Activated CD8-positive, alpha-beta T cell treated with anti-CD3 and anti-CD28 coated beads for 36 hours (primary cell): ENCODE measurements at regions not wholly inside any gene's neighbourhood (a gene's known extent, or its start where the extent isn't known, plus 50 kb on each side); places are given as distances from the start of the nearest gene placed in this dataset.
"Not testable (repeated sequence)": the region's sequence is repeated elsewhere in the genome, so short reads cannot be mapped to it uniquely, and the experiment has no call there.

Source experiments
- ATAC-seq: fragments of 200-7000 bp; cut with Tn5 transposase; one replicate; pipeline ENCODE4 v1.10.0; 2021; ENCODE audit warnings: mild to moderate bottlenecking, moderate library complexity
- CTCF ChIA-PET: fragments of 350-600 bp; sonication (Branson Sonifier 250); formaldehyde crosslinking; loops from one replicate; lab custom pipeline; 2021; ENCODE audit warnings: antibody characterized with exemption; lab: Charles Lee
- POLR2A ChIA-PET: fragments of 350-600 bp; sonication (Branson Sonifier 250); formaldehyde crosslinking; loops from one replicate; lab custom pipeline; 2021; ENCODE audit warnings: antibody characterized with exemption; lab: Charles Lee
- DNase-seq: peaks from one replicate; pipeline ENCODE4 v3.0.0-alpha.2; 2020
- H3K27ac Mint-ChIP-seq: one replicate; pipeline ENCODE4 v1.8.0; 2021; ENCODE audit warnings: mild to moderate bottlenecking, mixed read lengths
- H3K27me3 Mint-ChIP-seq: one replicate; pipeline ENCODE4 v1.8.0; 2021; ENCODE audit warnings: mixed read lengths
- H3K36me3 Mint-ChIP-seq: one replicate; pipeline ENCODE4 v1.8.0; 2021; ENCODE audit warnings: low read depth, mixed read lengths
- H3K4me1 Mint-ChIP-seq: one replicate; pipeline ENCODE4 v1.8.0; 2021; ENCODE audit warnings: low read depth, mixed read lengths
- H3K4me3 Mint-ChIP-seq: one replicate; pipeline ENCODE4 v1.8.0; 2021; ENCODE audit warnings: mild to moderate bottlenecking, moderate library complexity, mixed read lengths
- H3K9me3 Mint-ChIP-seq: one replicate; pipeline ENCODE4 v1.8.0; 2021; ENCODE audit warnings: mixed read lengths
- CTCF ChIP-seq: fragments of 200-600 bp; IDR thresholded peaks from one replicate; pipeline ENCODE4 v1.8.0; 2022; ENCODE audit warnings: antibody characterized with exemption, mild to moderate bottlenecking
- intact Hi-C: fragments of 100-400 bp; cut with micrococcal nuclease; formaldehyde crosslinking; loops from one replicate; pipeline ENCODE4 v1.10.0; 2022

DNA sequence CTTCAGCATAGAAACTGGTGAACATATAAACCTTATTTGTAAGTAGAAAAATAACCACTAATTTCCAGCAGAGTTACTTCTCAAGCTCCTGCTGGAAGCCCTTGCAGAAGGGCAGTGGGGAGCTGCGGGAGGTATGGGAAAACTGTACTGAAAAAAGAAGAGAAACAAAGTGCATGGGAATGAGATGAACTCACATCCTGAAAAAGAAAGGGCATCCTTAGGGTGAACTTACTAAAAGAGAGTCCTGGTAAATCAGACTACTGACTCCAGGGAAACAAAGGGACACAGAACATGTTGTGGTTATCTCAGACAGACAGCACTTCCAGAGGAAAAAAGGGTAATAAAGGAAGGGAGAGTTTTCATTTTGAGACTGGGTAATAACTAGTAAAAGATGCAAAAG lies 515.1 kb downstream of the RPL10L start:
- peaks cover 6% of the 10 kb centered on the region for H3K9me3 Mint-ChIP-seq
- no peak for ATAC-seq
- no peaks in the 10 kb centered on the region for H3K36me3 Mint-ChIP-seq
- POLR2A ChIA-PET, result no interaction called here
- H3K27me3 Mint-ChIP-seq, result no peaks in the 10 kb centered on the region
- TF ChIP-seq CTCF, result no peak
- no peak for DNase-seq
- H3K27ac Mint-ChIP-seq, result no peak overlapping the region
- CTCF ChIA-PET, result no interaction called here
- intact Hi-C loops, result no loop called here
- no peaks in the 10 kb centered on the region for H3K4me1 Mint-ChIP-seq
- H3K4me3 Mint-ChIP-seq, result no peak overlapping the region

GRCh38 chr14:46108228-46108627 lies 543.4 kb downstream of the RPL10L start:
- Mint-ChIP-seq H3K27ac (no peak overlapping the region), H3K4me3 (no peak overlapping the region), H3K36me3 (no peaks in the 10 kb centered on the region), H3K4me1 (no peaks in the 10 kb centered on the region), H3K9me3 (peaks cover 18% of the 10 kb centered on the region), H3K27me3 (no peaks in the 10 kb centered on the region)
- ChIA-PET POLR2A (no interaction called here), CTCF (no interaction called here)
- TF ChIP-seq CTCF, result no peak
- intact Hi-C loops, result no loop called here
- DNase-seq (no peak), ATAC-seq (no peak)

GRCh38 chr14:46100901-46101300 lies 550.7 kb downstream of the RPL10L start:
- H3K4me1 Mint-ChIP-seq, H3K4me3 Mint-ChIP-seq, POLR2A ChIA-PET, DNase-seq, H3K27me3 Mint-ChIP-seq, ATAC-seq, H3K27ac Mint-ChIP-seq, H3K36me3 Mint-ChIP-seq, H3K9me3 Mint-ChIP-seq, intact Hi-C loops, CTCF ChIA-PET: not testable (repeated sequence)

DNA sequence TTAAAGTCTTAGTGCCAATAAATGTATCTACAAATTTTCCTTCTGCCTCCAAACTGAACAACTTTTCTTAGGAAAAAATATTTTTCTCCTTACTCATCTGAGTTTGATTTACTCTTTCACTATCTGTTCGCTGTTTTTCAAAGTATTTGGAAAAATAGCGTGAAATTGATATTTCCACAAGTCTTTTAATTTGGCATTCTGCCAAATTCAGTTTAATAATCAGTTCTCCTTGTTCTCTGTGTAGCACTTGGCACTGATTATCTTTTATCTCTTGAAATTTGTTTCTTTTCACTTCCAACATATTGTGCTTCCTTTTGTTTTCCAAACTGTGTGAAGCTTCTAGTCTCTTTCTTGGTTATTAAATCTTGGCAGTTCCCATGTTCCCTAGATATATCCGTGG lies 559.8 kb downstream of the RPL10L start:
- ChIA-PET CTCF (no interaction called here), POLR2A (no interaction called here)
- no peaks in the 10 kb centered on the region for H3K36me3 Mint-ChIP-seq
- no peak for DNase-seq
- TF ChIP-seq CTCF, result no peak
- no peak for ATAC-seq
- H3K4me1 Mint-ChIP-seq, result no peaks in the 10 kb centered on the region
- H3K27me3 Mint-ChIP-seq, result no peaks in the 10 kb centered on the region
- H3K27ac Mint-ChIP-seq, result no peak overlapping the region
- intact Hi-C loops, result no loop called here
- H3K4me3 Mint-ChIP-seq, result no peak overlapping the region
- peaks cover 4% of the 10 kb centered on the region for H3K9me3 Mint-ChIP-seq

- Mint-ChIP-seq H3K36me3 (no peaks in the 10 kb centered on the region), H3K4me3 (no peak overlapping the region), H3K4me1 (no peaks in the 10 kb centered on the region), H3K9me3 (peaks cover 10% of the 10 kb centered on the region), H3K27ac (no peak overlapping the region), H3K27me3 (no peaks in the 10 kb centered on the region)
- no peak for TF ChIP-seq CTCF
- intact Hi-C loops, result no loop called here
- ATAC-seq (no peak), DNase-seq (no peak)
- ChIA-PET POLR2A (no interaction called here), CTCF (no interaction called here)
These were observed 564.0 kb downstream of the RPL10L start for GRCh38 chr14:46087604-46088003.

GRCh38 chr14:46074061-46074460 lies 577.5 kb downstream of the RPL10L start:
- Mint-ChIP-seq H3K4me3 (no peak overlapping the region), H3K36me3 (no peaks in the 10 kb centered on the region), H3K9me3 (peaks cover 2% of the 10 kb centered on the region), H3K27me3 (no peaks in the 10 kb centered on the region), H3K27ac (no peak overlapping the region), H3K4me1 (no peaks in the 10 kb centered on the region)
- ChIA-PET CTCF (no interaction called here), POLR2A (no interaction called here)
- no peak for ATAC-seq
- intact Hi-C loops, result no loop called here
- no peak for DNase-seq
- no peak for TF ChIP-seq CTCF
